GM19328 (cell line): ENCODE measurements at regions not wholly inside any gene's neighbourhood (a gene's known extent, or its start where the extent isn't known, plus 50 kb on each side); places are given as distances from the start of the nearest gene placed in this dataset.

ENCODE experiments used
- ATAC-seq: cut with Tn5 transposase; IDR thresholded peaks from one replicate; pipeline ENCODE4 v1.9.1; 2021; ENCODE audit warnings: mild to moderate bottlenecking, moderate library complexity; ENCODE audit not compliant: unreplicated experiment

GRCh38 chr14:25108291-25108690 lies 58.3 kb upstream of the STXBP6 start:
- no peak for ATAC-seq

- no peak for ATAC-seq
These were observed 53.9 kb upstream of the STXBP6 start for GRCh38 chr14:25103820-25104219.

GRCh38 chr14:25103271-25103670 lies 53.3 kb upstream of the STXBP6 start:
- no peak for ATAC-seq

GRCh38 chr14:25102788-25103187 lies 52.8 kb upstream of the STXBP6 start:
- no peak for ATAC-seq

GRCh38 chr14:25101276-25101675 lies 51.3 kb upstream of the STXBP6 start:
- ATAC-seq, result no peak
